Psoas muscle (tissue), 7 donors: ENCODE measurements at regions not wholly inside any gene's neighbourhood (a gene's known extent, or its start where the extent isn't known, plus 50 kb on each side); places are given as distances from the start of the nearest gene placed in this dataset.
"Not testable (repeated sequence)": the region's sequence is repeated elsewhere in the genome, so short reads cannot be mapped to it uniquely, and the experiment has no call there.

Experiments used
- ATAC-seq, 4 donors: fragments of 200-7000 bp; cut with Tn5 transposase; one replicate each; pipeline ENCODE4 v1.9.1; 2020; ENCODE audit warnings: moderate library complexity in 3 of 4, mild to moderate bottlenecking in 2 of 4
- DNase-seq, 2 donors: peaks; one replicate each; pipeline ENCODE4 v3.0.0-alpha.2; 2020
- H3K27ac ChIP-seq: fragments of 200-600 bp; one replicate; pipeline ENCODE4 v1.8.0; 2022
- H3K27me3 ChIP-seq, 3 donors: fragments of 200-600 bp in 1 of 3; one replicate each; pipeline versions ENCODE4 v1.6.1 to v1.8.0; 2013 to 2022; ENCODE audit warnings: low read length in 2 of 3, mild to moderate bottlenecking in 2 of 3, moderate library complexity in 1 of 3; ENCODE audit not compliant: insufficient read depth in 3 of 3
- H3K36me3 ChIP-seq, 2 donors: fragments of 200-600 bp in 1 of 2; one replicate each; pipeline versions ENCODE4 v1.6.1 to v1.8.0; 2013 to 2022; ENCODE audit warnings: low read depth in 1 of 2, mild to moderate bottlenecking in 1 of 2, moderate library complexity in 1 of 2; ENCODE audit not compliant: insufficient read depth in 1 of 2
- H3K4me1 ChIP-seq: fragments of 200-600 bp; one replicate; pipeline ENCODE4 v1.8.0; 2022
- H3K4me3 ChIP-seq: fragments of 200-600 bp; one replicate; pipeline ENCODE4 v1.8.0; 2022; ENCODE audit warnings: mild to moderate bottlenecking
- H3K9me3 ChIP-seq: fragments of 200-600 bp; one replicate; pipeline ENCODE4 v1.8.0; 2022
- WGBS, 3 donors: extraction: QIAGEN DNeasy Blood & Tissue Kit; methylation state at CpG; one replicate each; pipeline versions ENCODE4 v1.1.6 to v1.1.7; 2013; 5-methylcytosine and 5-hydroxymethylcytosine counted together
- intact Hi-C, 2 donors: fragments of 100-400 bp; cut with DNase I; formaldehyde crosslinking; loops; one replicate each; pipeline versions ENCODE4 v1.11.0 to v1.14.2; 2022
- TF ChIP-seq, protein P1 (sequence below): fragments of 200-600 bp; IDR thresholded peaks from one replicate; pipeline ENCODE4 v1.8.0; 2022; ENCODE audit warnings: antibody characterized with exemption
- donor health status: healthy with polysubstance abuse.
- donor health status: DM: no; HTN: no; CAD: no; lungs with moderate emphysema.
- donor health status: Bipolar disorder and iron deficiency.
- donor health status: healthy.
- donor health status: DM: yes; HTN: yes; CAD: no.
- donor health status: DM: no; HTN: no; CAD: no.
- donor health status: DM: yes; HTN: yes; CAD: no.

DNA sequence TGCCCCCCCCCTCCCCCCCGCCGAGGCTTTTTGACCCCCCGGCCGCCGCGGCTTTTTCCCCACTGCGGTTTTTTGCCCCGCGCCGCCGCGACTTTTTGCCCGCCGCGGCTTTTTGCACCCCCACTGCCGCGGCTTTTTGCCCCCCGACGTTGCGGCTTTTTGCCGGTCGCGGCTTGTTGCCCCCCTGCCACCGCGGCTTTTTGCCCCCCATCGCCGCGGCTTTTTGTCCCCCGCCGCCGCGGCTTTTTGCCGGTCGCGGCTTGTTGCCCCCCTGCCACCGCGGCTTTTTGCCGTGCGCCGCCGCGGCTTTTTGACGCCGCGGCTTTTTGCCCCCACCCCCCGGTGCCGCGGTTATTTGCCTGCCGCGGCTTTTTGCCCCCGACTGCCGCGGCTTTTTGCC is 395.4 kb downstream of the ZNF33B start:
- H3K4me1 ChIP-seq, H3K9me3 ChIP-seq, H3K27ac ChIP-seq, intact Hi-C loops, DNase-seq, ATAC-seq, H3K4me3 ChIP-seq, H3K36me3 ChIP-seq: not testable (repeated sequence)
- H3K27me3 ChIP-seq = peaks cover 5 to 17% (median 7%) of the 10 kb centered on the region in 3 donors
- 5 to 26% (median 7%) methylated on average over 27 to 42 of the region's 53 CpGs for WGBS, 3 donors

DNA sequence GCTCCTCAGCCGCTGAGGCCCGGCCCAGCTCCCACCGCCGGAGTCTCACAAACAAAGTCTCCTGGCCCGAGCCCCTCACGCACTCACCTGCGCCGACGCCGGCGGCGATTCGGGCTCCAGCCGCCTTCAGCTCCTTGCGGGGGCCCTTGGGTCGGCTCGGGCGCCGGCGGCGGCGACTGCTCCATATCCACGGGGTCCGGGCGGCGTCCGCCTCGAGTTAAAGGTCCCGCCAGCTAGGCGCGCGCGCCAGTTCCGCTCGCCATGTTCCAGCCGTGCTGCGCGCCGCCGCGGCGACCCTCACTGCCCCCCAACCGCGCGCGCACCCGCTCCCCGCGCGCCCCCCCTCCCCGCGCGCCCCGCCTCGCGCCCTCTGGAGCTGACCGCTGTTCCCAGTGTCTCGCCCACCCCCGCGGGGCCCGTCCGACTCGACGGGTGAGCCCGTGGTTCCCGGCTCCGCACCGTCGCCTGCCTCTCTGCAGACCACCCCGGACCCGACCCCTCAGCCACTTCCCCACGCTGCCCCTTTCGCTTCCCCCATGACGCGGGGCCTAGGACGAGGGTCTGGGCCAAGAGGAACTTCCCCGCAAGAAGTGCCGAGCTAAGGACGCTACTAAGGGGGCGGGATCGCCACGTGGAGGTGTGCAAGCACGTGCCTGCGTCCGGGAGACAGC is 396.1 kb downstream of the ZNF33B start:
- 4 to 22% (median 15%) methylated on average over 46 to 85 of the region's 85 CpGs for WGBS, 3 donors
- TF ChIP-seq, protein P1, sequence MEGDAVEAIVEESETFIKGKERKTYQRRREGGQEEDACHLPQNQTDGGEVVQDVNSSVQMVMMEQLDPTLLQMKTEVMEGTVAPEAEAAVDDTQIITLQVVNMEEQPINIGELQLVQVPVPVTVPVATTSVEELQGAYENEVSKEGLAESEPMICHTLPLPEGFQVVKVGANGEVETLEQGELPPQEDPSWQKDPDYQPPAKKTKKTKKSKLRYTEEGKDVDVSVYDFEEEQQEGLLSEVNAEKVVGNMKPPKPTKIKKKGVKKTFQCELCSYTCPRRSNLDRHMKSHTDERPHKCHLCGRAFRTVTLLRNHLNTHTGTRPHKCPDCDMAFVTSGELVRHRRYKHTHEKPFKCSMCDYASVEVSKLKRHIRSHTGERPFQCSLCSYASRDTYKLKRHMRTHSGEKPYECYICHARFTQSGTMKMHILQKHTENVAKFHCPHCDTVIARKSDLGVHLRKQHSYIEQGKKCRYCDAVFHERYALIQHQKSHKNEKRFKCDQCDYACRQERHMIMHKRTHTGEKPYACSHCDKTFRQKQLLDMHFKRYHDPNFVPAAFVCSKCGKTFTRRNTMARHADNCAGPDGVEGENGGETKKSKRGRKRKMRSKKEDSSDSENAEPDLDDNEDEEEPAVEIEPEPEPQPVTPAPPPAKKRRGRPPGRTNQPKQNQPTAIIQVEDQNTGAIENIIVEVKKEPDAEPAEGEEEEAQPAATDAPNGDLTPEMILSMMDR = no peak
- Histone ChIP-seq H3K27ac (no peak overlapping the region), H3K27me3 (peaks cover 5 to 14% (median 7%) of the 10 kb centered on the region in 3 donors), H3K36me3 (no peaks in the 10 kb centered on the region), H3K4me1 (no peaks in the 10 kb centered on the region), H3K9me3 (no peaks in the 10 kb centered on the region), H3K4me3 (no peak overlapping the region)
- intact Hi-C loops = no loop called here
- no peak for ATAC-seq
- no peak for DNase-seq

DNA sequence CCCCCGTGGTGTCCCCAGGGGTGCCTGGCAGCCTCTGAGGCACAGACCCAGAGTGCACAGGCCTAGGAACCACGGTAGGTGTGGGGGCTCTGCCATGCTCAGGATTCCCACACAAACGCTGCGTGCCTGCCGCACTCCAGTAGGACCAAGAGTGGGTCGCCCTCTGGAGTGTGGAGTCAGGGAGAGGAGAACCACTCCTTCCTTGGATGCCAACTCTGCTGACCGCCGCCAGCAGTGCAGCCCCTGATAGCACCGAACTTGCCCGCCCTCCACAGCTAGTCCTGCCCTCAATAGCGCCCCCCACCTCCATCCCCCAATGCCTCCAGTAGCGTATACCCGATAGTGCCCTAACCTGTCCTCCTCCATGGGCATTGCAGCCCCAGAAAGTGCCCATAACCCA is 402.0 kb downstream of the ZNF33B start:
- H3K4me3 ChIP-seq, ATAC-seq, H3K4me1 ChIP-seq, H3K27me3 ChIP-seq, intact Hi-C loops, H3K36me3 ChIP-seq, H3K9me3 ChIP-seq, DNase-seq, H3K27ac ChIP-seq: not testable (repeated sequence)
- WGBS, 3 donors = 89 to 94% (median 89%) methylated on average over 11 to 13 of the region's 13 CpGs

DNA sequence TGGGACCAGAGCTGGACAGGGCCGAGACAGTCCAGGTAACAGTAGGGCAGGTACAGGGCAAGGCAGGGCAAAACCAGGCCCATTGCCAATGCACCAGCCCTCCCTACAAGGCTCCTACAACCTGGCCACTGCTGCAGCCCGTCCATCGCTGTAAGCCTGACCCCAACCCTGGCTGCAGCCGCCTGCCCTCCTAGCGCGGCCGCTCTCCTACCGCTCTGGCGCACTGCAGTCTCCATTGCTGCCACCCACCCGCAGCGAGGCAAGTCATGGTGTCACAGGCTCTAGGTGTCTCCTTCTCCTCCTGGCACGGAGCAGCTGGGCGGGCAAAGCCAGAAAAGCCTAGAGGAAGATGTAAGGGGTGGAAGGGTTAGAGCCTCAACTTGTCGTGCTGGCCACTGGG is 402.6 kb downstream of the ZNF33B start:
- H3K9me3 ChIP-seq, ATAC-seq, H3K27ac ChIP-seq, H3K36me3 ChIP-seq, H3K4me1 ChIP-seq, H3K4me3 ChIP-seq, DNase-seq, H3K27me3 ChIP-seq, intact Hi-C loops: not testable (repeated sequence)
- 85 to 90% (median 89%) methylated on average over 14 of the region's 14 CpGs for WGBS, 3 donors

DNA sequence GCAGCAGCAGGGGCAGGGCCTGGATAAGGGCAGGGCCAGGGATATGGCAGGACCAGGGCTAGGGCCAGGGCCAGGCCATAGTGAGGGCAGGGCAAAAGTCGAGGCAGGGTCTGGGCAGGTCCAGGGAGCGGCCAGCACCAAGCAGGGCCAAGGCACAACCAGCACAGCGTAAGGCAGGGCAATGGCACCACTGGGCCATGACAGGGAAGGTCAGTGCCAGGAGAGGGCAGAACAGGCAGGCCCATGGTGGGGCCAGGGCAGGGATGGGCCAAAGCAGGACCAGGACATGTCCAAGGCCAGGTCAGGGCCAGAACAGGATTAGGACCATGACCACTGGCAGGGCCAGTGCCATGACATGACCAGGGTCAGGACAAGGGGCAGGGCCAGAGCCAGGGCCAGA is 403.1 kb downstream of the ZNF33B start:
- intact Hi-C loops, DNase-seq: not testable (repeated sequence)

DNA sequence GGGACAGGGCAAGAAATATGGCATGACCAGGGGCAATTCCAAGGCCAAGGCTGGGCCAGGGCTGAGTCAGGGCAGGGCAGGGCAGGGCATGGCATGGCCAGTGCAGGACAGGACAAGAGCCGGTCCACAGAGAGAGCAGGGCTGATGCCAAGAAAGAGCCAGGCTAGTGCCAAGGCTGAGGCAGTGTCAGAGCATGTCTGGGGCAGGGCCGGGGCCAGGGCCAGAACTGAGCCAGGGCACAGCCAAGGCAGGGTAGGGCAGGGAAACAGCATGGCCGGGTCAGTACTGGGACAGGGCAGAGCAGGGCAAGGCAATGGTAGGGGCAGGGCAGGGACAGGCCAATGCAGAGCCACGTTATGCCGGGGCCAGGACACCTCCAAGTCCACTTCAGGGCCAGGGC is 403.9 kb downstream of the ZNF33B start:
- H3K36me3 ChIP-seq, H3K27ac ChIP-seq, H3K4me1 ChIP-seq, H3K27me3 ChIP-seq, DNase-seq, ATAC-seq, H3K9me3 ChIP-seq, intact Hi-C loops, H3K4me3 ChIP-seq: not testable (repeated sequence)
- WGBS, 3 donors = 32 to 85% (median 50%) methylated on average over 3 to 5 of the region's 5 CpGs

More for the DNA sequence above, 403.1 kb downstream of the ZNF33B start:
- H3K9me3 ChIP-seq, H3K36me3 ChIP-seq, H3K4me3 ChIP-seq, H3K4me1 ChIP-seq, H3K27ac ChIP-seq, H3K27me3 ChIP-seq, ATAC-seq: not testable (repeated sequence)
- 73 to 81% (median 76%) methylated on average over 3 of the region's 3 CpGs for WGBS, 3 donors

DNA sequence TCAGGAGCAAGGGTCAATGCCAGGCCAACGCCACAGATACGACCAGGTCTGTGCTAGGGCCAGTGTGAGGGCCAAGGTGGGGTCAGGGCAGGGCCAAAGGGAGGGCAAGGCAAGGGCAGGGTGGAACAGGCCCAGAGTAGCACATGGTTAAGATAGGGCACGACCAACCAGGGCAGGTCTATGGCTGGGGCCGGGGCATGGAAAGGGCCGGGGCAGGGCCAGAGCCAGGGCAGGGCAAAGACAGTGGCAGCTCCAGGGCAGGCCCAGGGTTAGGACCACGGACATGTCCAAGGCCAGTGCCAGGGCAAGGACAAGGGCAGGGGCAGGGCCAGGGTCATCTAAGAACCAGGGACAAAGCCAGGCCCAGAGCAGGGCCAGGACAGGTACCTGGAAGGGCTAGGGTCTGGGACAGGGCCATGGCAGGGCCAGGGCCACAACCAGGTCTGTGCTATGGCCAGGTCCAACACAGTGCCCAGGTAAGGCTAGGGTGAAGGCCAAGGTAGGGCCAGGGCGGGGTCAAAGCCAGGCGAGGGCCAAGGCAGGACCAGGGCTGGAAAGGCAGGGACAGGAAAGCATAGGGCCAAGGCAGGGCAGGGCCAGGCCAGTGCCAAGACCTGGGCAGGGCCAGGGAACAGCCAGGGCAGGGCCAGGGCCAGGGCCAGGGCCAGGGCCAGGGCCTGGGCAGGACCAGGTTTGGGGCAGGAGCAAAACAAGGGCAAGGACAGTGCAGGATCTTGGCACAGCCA is 404.7 kb downstream of the ZNF33B start:
- DNase-seq, H3K4me1 ChIP-seq, intact Hi-C loops, H3K27ac ChIP-seq, H3K27me3 ChIP-seq, H3K9me3 ChIP-seq, H3K4me3 ChIP-seq, H3K36me3 ChIP-seq, ATAC-seq: not testable (repeated sequence)
- whole genome bisulfite sequencing, 3 donors = 78 to 82% (median 79%) methylated on average over 8 of the region's 8 CpGs

DNA sequence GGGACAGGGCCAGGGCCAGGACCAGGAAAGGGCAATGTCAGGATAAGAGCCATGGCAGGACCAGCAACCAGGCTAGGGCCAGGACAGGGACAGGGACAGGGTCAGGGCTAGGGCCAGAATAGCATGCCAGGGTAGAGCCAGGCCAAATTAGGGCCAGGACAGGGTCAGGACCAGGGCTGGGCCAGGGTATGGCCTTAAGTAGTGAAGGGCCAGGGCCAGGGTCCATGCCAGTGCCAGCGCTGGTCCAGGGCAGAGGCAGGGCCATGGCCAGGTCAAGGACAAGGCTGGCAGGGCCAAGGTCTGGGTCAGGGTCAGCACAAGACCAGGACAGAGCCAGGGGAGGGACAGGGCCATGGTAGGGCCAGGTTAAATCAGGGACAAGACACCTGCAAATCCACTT is 405.4 kb downstream of the ZNF33B start:
- DNase-seq, intact Hi-C loops, H3K4me1 ChIP-seq, H3K9me3 ChIP-seq, H3K27me3 ChIP-seq, H3K36me3 ChIP-seq, ATAC-seq, H3K27ac ChIP-seq, H3K4me3 ChIP-seq: not testable (repeated sequence)
- WGBS, 3 donors = 64 to 84% (median 75%) methylated on average over 1 of the region's 1 CpG

DNA sequence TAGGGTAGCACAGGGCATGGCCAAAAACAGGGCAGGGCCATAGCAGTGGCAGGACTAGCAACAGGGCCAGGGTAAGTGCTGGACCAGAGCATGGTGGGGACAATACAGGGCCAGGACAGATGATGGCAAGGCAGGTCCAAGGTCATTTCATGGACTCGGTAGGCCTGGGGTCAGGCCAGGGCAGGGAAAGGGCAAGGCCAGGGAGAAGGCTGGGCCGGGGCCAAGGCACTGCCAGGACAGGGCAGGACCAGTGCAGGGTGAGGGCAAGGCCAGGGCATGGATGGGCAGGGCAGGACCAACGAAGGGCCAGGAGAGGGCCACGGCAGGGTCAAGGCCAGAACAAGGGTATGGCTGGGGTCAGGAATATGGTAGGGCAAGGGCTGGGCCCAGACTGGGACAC is 407.6 kb downstream of the ZNF33B start:
- not testable (repeated sequence) for ATAC-seq

DNA sequence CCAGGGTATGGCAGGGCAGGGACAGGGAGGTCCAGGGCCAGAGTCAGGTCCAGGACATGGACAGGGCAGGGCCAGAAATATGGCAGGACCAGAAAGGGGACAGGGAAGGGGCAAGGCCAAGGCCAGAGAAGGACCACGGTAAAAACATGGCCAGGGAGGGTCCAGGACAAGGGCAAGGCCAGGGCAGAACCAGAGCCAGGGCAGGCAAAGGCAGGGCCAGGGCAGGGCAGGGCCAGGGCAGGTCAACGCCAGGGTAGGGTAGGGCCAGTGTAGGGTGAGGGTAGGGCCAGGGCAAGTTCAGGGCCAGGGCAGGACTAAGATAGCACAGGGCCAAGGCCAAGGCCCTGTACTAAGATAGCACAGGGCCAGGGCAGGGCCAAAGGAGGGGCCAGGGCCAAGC is 408.3 kb downstream of the ZNF33B start:
- intact Hi-C loops, H3K9me3 ChIP-seq, DNase-seq, H3K27ac ChIP-seq, H3K4me3 ChIP-seq, H3K27me3 ChIP-seq, H3K36me3 ChIP-seq, ATAC-seq, H3K4me1 ChIP-seq: not testable (repeated sequence)
- WGBS, 3 donors = 39 to 77% (median 69%) methylated on average over 2 of the region's 2 CpGs

More for the DNA sequence above, 407.6 kb downstream of the ZNF33B start:
- H3K27me3 ChIP-seq, H3K4me3 ChIP-seq, H3K9me3 ChIP-seq, H3K27ac ChIP-seq, H3K4me1 ChIP-seq, intact Hi-C loops, DNase-seq, H3K36me3 ChIP-seq: not testable (repeated sequence)
- 64 to 72% (median 64%) methylated on average over 4 of the region's 4 CpGs for WGBS, 3 donors
